ENCODE measurements at regions not wholly inside any gene's neighbourhood (a gene's known extent, or its start where the extent isn't known, plus 50 kb on each side); places are given as distances from the start of the nearest gene placed in this dataset.

GRCh38 chr18:72206814-72207213 is 337.3 kb downstream of the CBLN2 start:
- TF ChIP-seq CTCF (IDR thresholded peaks at IDR 0.05) (no peak), EZH2 (IDR thresholded peaks at IDR 0.05) (no peak)
